H1 (cell line): ENCODE measurements at regions not wholly inside any gene's neighbourhood (a gene's known extent, or its start where the extent isn't known, plus 50 kb on each side); places are given as distances from the start of the nearest gene placed in this dataset.

Experiments
- CREB1 ChIP-seq: IDR thresholded peaks from 2 replicates; pipeline ENCODE4 v1.6.1; 2012; ENCODE audit warnings: inconsistent platforms
- JUND ChIP-seq: IDR thresholded peaks from 2 replicates; pipeline ENCODE4 v1.6.1; 2011; ENCODE audit warnings: mild to moderate bottlenecking, improper control_type of control experiment, low read length
- SP1 ChIP-seq: IDR thresholded peaks from 2 replicates; pipeline ENCODE4 v1.6.1; 2011; ENCODE audit warnings: low read depth, low read length

GRCh38 chr1:244917073-244917670, 52.8 kb upstream of the HNRNPU start (continued):
- TF ChIP-seq JUND = no peak
- TF ChIP-seq SP1 = no peak
- TF ChIP-seq CREB1 = no peak
